HepG2 (cell line): ENCODE measurements at regions not wholly inside any gene's neighbourhood (a gene's known extent, or its start where the extent isn't known, plus 50 kb on each side); places are given as distances from the start of the nearest gene placed in this dataset.

Experiments used
- ATAC-seq: fragments of 200-7000 bp; cut with Tn5 transposase; 3 replicates; pipeline ENCODE4 v1.9.1; 2020; ENCODE audit warnings: mild to moderate bottlenecking, moderate library complexity
- BruUV-seq: library from RNA; stranded (reverse); fragments of 400-500 nt; replicated peaks from 2 replicates; lab custom pipeline; 2021; lab: Mats Ljungman, UMichigan
- CTCF ChIA-PET: fragments of 300-600 bp; formaldehyde crosslinking; extraction: SDS; loops from one replicate; lab custom pipeline; 2021; ENCODE audit warnings: low total read pairs, inconsistent platforms, low intra/inter-chr PET ratio; lab: Yijun Ruan, JAX
- POLR2A ChIA-PET: fragments of 350-600 bp; sonication (Branson Sonifier 250); formaldehyde crosslinking; loops from one replicate; lab custom pipeline; 2020; ENCODE audit warnings: antibody characterized with exemption, inconsistent platforms; lab: Yijun Ruan, JAX
- DNase-seq: peaks from one replicate; pipeline ENCODE4 v3.0.0-alpha.2; 2015; ENCODE audit warnings: low spot score
- FAIRE-seq: peaks from 3 replicates; lab custom pipeline; 2011; peaks lifted over from hg19 to GRCh38; lab: Jason Lieb, UNC
- H2AFZ ChIP-seq: one replicate; pipeline ENCODE4 v1.6.1; 2011; ENCODE audit warnings: low read length, inconsistent platforms
- H3K27ac ChIP-seq: fragments of 300-600 bp; 3 replicates; pipeline ENCODE4 v1.8.0; 2011; ENCODE audit warnings: mixed run types, mild to moderate bottlenecking, mixed read lengths, low read length, inconsistent platforms; ENCODE audit not compliant: insufficient read depth; ENCODE audit errors: extremely low read length
- H3K27me3 ChIP-seq, 2 experiments: fragments of 200-600 bp in 1 of 2; 2 replicates in 1 of 2; 3 replicates in 1 of 2; pipeline versions ENCODE4 v1.6.0 to v1.8.0; 2011; ENCODE audit warnings: low read length in 2 of 2, mild to moderate bottlenecking in 2 of 2, moderate library complexity in 2 of 2, inconsistent platforms in 1 of 2; ENCODE audit not compliant: insufficient read depth in 2 of 2, control insufficient read depth in 1 of 2
- H3K36me3 ChIP-seq, 2 experiments: fragments of 200-600 bp in 1 of 2; replicated peaks in 1 of 2; 2 replicates in 1 of 2; 3 replicates in 1 of 2; pipeline versions ENCODE4 v1.5.1 to v1.8.0; 2011; ENCODE audit warnings: low read length in 2 of 2, inconsistent platforms in 1 of 2; ENCODE audit not compliant: insufficient read depth in 2 of 2, control insufficient read depth in 1 of 2
- H3K4me1 ChIP-seq: 2 replicates; pipeline ENCODE4 v1.5.1; 2012; ENCODE audit warnings: low read length, inconsistent platforms; ENCODE audit not compliant: insufficient read depth
- H3K4me2 ChIP-seq: 2 replicates; pipeline ENCODE4 v1.6.0; 2011; ENCODE audit warnings: low read depth, low read length, inconsistent platforms
- H3K4me3 ChIP-seq, 3 experiments: fragments of 200-600 bp in 1 of 3; sonication (generic), shearing (Covaris generic) in 1 of 3; replicated peaks in 1 of 3; 2 replicates each; pipeline ENCODE4 v1.5.1; 2011 to 2016; ENCODE audit warnings: low read length in 3 of 3, inconsistent platforms in 2 of 3, low read depth in 2 of 3, mild to moderate bottlenecking in 2 of 3, control low read depth in 1 of 3, mixed read lengths in 1 of 3; ENCODE audit not compliant: insufficient read depth in 1 of 3
- H3K79me2 ChIP-seq: one replicate; pipeline ENCODE4 v1.6.1; 2011; ENCODE audit warnings: low read length, inconsistent platforms; ENCODE audit not compliant: insufficient read depth
- H3K9ac ChIP-seq: 2 replicates; pipeline ENCODE4 v1.6.0; 2011; ENCODE audit warnings: mild to moderate bottlenecking, low read depth, low read length, inconsistent platforms; ENCODE audit not compliant: insufficient read depth
- H3K9me3 ChIP-seq: 2 replicates; pipeline ENCODE4 v1.5.1; 2012; ENCODE audit warnings: mild to moderate bottlenecking, low read length
- H4K20me1 ChIP-seq: 2 replicates; pipeline ENCODE4 v1.6.0; 2011; ENCODE audit warnings: inconsistent platforms, mild to moderate bottlenecking, low read length, moderate library complexity; ENCODE audit not compliant: insufficient read depth
- GATAD1 ChIP-seq: IDR thresholded peaks from 2 replicates; pipeline ENCODE4 v1.6.1; 2016; ENCODE audit warnings: missing genetic modification reagents, missing compliant biosample characterization
- NONO ChIP-seq, 2 experiments: fragments of 450-650 bp in 1 of 2; sonication (generic) in 1 of 2; formaldehyde crosslinking in 1 of 2; IDR thresholded peaks in 1 of 2; conservative IDR thresholded peaks in 1 of 2; 2 replicates each; pipeline versions ENCODE4 v1.6.1 to v1.8.0; 2017 to 2022; ENCODE audit warnings: mild to moderate bottlenecking in 1 of 2, missing genetic modification reagents in 1 of 2, moderate library complexity in 1 of 2
- NR2F2 ChIP-seq: IDR thresholded peaks from 2 replicates; pipeline ENCODE4 v1.6.1; 2012; ENCODE audit warnings: low read depth, inconsistent platforms, borderline replicate concordance
- SKI ChIP-seq: fragments of 450-650 bp; IDR thresholded peaks from one replicate; pipeline ENCODE4 v1.6.1; 2018; ENCODE audit warnings: mild to moderate bottlenecking; ENCODE audit not compliant: partially characterized antibody
- ZNF564 ChIP-seq: sonication (generic); formaldehyde crosslinking; IDR thresholded peaks from 2 replicates; pipeline ENCODE4 v1.8.1; 2023; ENCODE audit warnings: mild to moderate bottlenecking, missing genetic modification reagents
- ZSCAN12 ChIP-seq: sonication (generic); formaldehyde crosslinking; IDR thresholded peaks from 2 replicates; pipeline ENCODE4 v1.9.0; 2021; ENCODE audit warnings: mild to moderate bottlenecking, missing genetic modification reagents
- WGBS: methylation state at CpG from one replicate; pipeline ENCODE4 v1.1.6; 2017; ENCODE audit warnings: low lambda C conversion rate; 5-methylcytosine and 5-hydroxymethylcytosine counted together
- in situ Hi-C: cut with HindIII; loops from 2 replicates; pipeline ENCODE4 v1.10.0; 2017; ENCODE audit warnings: low pct_unique_long_range_greater_than_20kb; ENCODE audit not compliant: extremely low pct_ligation_motif_present
- intact Hi-C: fragments of 100-400 bp; cut with micrococcal nuclease; formaldehyde crosslinking; loops from one replicate; pipeline ENCODE4 v1.10.0; 2022; ENCODE audit not compliant: unreplicated experiment
- TF ChIP-seq, protein P1 (sequence below): sonication (generic); formaldehyde crosslinking; IDR thresholded peaks from 2 replicates; pipeline ENCODE4 v1.5.0; 2020; ENCODE audit warnings: missing genetic modification reagents
- TF ChIP-seq, protein P2 (sequence below): sonication (generic); formaldehyde crosslinking; IDR thresholded peaks from 2 replicates; pipeline ENCODE4 v1.4.0; 2020; ENCODE audit warnings: missing genetic modification reagents

DNA sequence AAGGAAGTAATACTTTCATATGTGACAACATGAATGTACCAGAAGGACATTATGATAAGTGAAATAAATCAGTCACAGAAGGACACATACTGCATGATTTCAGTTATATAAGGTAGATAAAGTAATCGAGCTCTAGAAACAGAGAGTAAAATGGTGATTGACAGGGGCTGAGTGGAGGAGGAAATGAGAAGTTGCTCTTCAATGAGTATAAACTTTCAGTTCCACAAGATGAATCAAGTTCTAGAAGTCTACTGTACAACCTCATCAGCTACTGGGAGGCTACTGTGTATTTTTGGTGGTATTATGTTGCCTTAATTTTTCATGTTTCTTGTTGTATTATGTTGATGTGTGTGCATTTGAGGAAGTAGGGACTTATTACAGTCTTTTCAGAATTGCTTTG is 270.9 kb upstream of the GRIA3 start:
- 0% methylated on average over 1 of the region's 1 CpG for WGBS
- ATAC-seq (no peak), FAIRE-seq (no peak), DNase-seq (no peak)
- Histone ChIP-seq H3K9ac (no peak overlapping the region), H3K36me3 (no peaks in the 10 kb centered on the region), H3K4me1 (no peaks in the 10 kb centered on the region), H4K20me1 (no peaks in the 10 kb centered on the region), H3K27me3 (no peaks in the 10 kb centered on the region), H3K4me2 (no peak overlapping the region), H3K4me3 (no peak overlapping the region), H3K9me3 (no peaks in the 10 kb centered on the region), H2AFZ (no peak overlapping the region), H3K27ac (no peak overlapping the region), H3K79me2 (no peaks in the 10 kb centered on the region)
- TF ChIP-seq, protein P1, sequence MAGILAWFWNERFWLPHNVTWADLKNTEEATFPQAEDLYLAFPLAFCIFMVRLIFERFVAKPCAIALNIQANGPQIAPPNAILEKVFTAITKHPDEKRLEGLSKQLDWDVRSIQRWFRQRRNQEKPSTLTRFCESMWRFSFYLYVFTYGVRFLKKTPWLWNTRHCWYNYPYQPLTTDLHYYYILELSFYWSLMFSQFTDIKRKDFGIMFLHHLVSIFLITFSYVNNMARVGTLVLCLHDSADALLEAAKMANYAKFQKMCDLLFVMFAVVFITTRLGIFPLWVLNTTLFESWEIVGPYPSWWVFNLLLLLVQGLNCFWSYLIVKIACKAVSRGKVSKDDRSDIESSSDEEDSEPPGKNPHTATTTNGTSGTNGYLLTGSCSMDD (CRISPR knock-in tag): no peak
- TF ChIP-seq GATAD1 (no peak), ZNF564 (no peak), NONO (IDR thresholded peaks at IDR 0.05) (no peak), NONO (CRISPR knock-in tag; conservative IDR thresholded peaks at IDR 0.05) (no peak), SKI (no peak), NR2F2 (no peak), ZSCAN12 (no peak)
- TF ChIP-seq, protein P2, sequence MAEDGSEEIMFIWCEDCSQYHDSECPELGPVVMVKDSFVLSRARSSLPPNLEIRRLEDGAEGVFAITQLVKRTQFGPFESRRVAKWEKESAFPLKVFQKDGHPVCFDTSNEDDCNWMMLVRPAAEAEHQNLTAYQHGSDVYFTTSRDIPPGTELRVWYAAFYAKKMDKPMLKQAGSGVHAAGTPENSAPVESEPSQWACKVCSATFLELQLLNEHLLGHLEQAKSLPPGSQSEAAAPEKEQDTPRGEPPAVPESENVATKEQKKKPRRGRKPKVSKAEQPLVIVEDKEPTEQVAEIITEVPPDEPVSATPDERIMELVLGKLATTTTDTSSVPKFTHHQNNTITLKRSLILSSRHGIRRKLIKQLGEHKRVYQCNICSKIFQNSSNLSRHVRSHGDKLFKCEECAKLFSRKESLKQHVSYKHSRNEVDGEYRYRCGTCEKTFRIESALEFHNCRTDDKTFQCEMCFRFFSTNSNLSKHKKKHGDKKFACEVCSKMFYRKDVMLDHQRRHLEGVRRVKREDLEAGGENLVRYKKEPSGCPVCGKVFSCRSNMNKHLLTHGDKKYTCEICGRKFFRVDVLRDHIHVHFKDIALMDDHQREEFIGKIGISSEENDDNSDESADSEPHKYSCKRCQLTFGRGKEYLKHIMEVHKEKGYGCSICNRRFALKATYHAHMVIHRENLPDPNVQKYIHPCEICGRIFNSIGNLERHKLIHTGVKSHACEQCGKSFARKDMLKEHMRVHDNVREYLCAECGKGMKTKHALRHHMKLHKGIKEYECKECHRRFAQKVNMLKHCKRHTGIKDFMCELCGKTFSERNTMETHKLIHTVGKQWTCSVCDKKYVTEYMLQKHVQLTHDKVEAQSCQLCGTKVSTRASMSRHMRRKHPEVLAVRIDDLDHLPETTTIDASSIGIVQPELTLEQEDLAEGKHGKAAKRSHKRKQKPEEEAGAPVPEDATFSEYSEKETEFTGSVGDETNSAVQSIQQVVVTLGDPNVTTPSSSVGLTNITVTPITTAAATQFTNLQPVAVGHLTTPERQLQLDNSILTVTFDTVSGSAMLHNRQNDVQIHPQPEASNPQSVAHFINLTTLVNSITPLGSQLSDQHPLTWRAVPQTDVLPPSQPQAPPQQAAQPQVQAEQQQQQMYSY (CRISPR knock-in tag): no peak
- ChIA-PET POLR2A (no interaction called here), CTCF (no interaction called here)
- BruUV-seq: no TSS peak
- in situ Hi-C loops (no loop called here), intact Hi-C loops (no loop called here)
